Epithelial cell of proximal tubule (primary cell): ENCODE measurements at regions not wholly inside any gene's neighbourhood (a gene's known extent, or its start where the extent isn't known, plus 50 kb on each side); places are given as distances from the start of the nearest gene placed in this dataset.
"Not testable (repeated sequence)": the region's sequence is repeated elsewhere in the genome, so short reads cannot be mapped to it uniquely, and the experiment has no call there.

Experiments used
- DNase-seq: peaks from one replicate; pipeline ENCODE4 v3.0.0-alpha.2; 2011; ENCODE audit warnings: low read depth
- H3K4me3 ChIP-seq: 2 replicates; pipeline ENCODE4 v1.5.1; 2011; ENCODE audit warnings: low read depth, mild to moderate bottlenecking, low read length
- CTCF ChIP-seq: conservative IDR thresholded peaks from 2 replicates; pipeline ENCODE4 v1.5.1; 2012; ENCODE audit warnings: low read depth, mild to moderate bottlenecking, low read length

- no peak for TF ChIP-seq CTCF
- DNase-seq, result no peak
- no peak overlapping the region for H3K4me3 ChIP-seq
Measured at GRCh38 chr18:9001209-9001608, 101.3 kb upstream of the NDUFV2 start.

- no peak for TF ChIP-seq CTCF
- DNase-seq, result no peak
- H3K4me3 ChIP-seq, result no peak overlapping the region
Measured at GRCh38 chr18:9003406-9004100, 98.9 kb upstream of the NDUFV2 start.

GRCh38 chr18:9004308-9004707 is 98.2 kb upstream of the NDUFV2 start:
- not testable (repeated sequence) for H3K4me3 ChIP-seq, DNase-seq

- not testable (repeated sequence) for H3K4me3 ChIP-seq, DNase-seq
Measured at GRCh38 chr18:9007700-9008099, 94.8 kb upstream of the NDUFV2 start.

- DNase-seq, result no peak
- no peak for TF ChIP-seq CTCF
Measured at GRCh38 chr18:9008200-9008708, 94.2 kb upstream of the NDUFV2 start.

GRCh38 chr18:9008709-9009635 is 93.5 kb upstream of the NDUFV2 start:
- no peak for TF ChIP-seq CTCF
- no peak for DNase-seq
- H3K4me3 ChIP-seq, result no peak overlapping the region

More at GRCh38 chr18:9008200-9008708, 94.2 kb upstream of the NDUFV2 start:
- no peak overlapping the region for H3K4me3 ChIP-seq

GRCh38 chr18:9009703-9010488 is 92.6 kb upstream of the NDUFV2 start:
- DNase-seq, result no peak
- no peak overlapping the region for H3K4me3 ChIP-seq
- TF ChIP-seq CTCF, result no peak
